Left lung (tissue), 4 donors: ENCODE measurements at regions not wholly inside any gene's neighbourhood (a gene's known extent, or its start where the extent isn't known, plus 50 kb on each side); places are given as distances from the start of the nearest gene placed in this dataset.
A peak's percentile ranks its signal among the peaks of the same experiment; 100 is the strongest.

Source experiments
- ATAC-seq: fragments of 200-7000 bp; cut with Tn5 transposase; one replicate; pipeline ENCODE4 v1.9.1; 2020; ENCODE audit warnings: moderate library complexity
- DNase-seq, 4 donors: peaks; one replicate each; pipeline ENCODE4 v3.0.0-alpha.2; 2013 to 2020
- H3K27ac ChIP-seq, 2 donors: fragments of 200-600 bp; sonication (generic) in 1 of 2; one replicate each; pipeline versions ENCODE4 v1.5.0 to v1.8.0; 2020 to 2021
- H3K27me3 ChIP-seq, 2 donors: fragments of 200-600 bp; sonication (generic) in 1 of 2; one replicate each; pipeline versions ENCODE4 v1.5.0 to v1.8.0; 2020 to 2021
- H3K36me3 ChIP-seq, 2 donors: fragments of 200-600 bp; sonication (generic) in 1 of 2; one replicate each; pipeline versions ENCODE4 v1.5.0 to v1.8.0; 2020 to 2021
- H3K4me1 ChIP-seq, 2 donors: fragments of 200-600 bp; one replicate each; pipeline ENCODE4 v1.8.0; 2021
- H3K4me3 ChIP-seq, 2 donors: fragments of 200-600 bp; sonication (generic) in 1 of 2; one replicate each; pipeline versions ENCODE4 v1.5.0 to v1.8.0; 2020 to 2021; ENCODE audit warnings: mild to moderate bottlenecking in 1 of 2
- H3K9me3 ChIP-seq, 2 donors: fragments of 200-600 bp; sonication (generic) in 1 of 2; one replicate each; pipeline versions ENCODE4 v1.5.0 to v1.8.0; 2020 to 2021
- CTCF ChIP-seq, 2 donors: fragments of 200-600 bp; sonication (generic) in 1 of 2; IDR thresholded peaks; one replicate each; pipeline versions ENCODE4 v1.5.0 to v1.8.0; 2021; ENCODE audit warnings: antibody characterized with exemption in 2 of 2
- intact Hi-C, 2 donors: fragments of 100-400 bp; cut with DNase I; formaldehyde crosslinking; loops; one replicate each; pipeline versions ENCODE4 v1.11.2 to v1.14.2; 2022
- donor health status: DM: no; HTN: yes; CAD: no.
- donor health status: DM: no; HTN: no; CAD: no.

DNA sequence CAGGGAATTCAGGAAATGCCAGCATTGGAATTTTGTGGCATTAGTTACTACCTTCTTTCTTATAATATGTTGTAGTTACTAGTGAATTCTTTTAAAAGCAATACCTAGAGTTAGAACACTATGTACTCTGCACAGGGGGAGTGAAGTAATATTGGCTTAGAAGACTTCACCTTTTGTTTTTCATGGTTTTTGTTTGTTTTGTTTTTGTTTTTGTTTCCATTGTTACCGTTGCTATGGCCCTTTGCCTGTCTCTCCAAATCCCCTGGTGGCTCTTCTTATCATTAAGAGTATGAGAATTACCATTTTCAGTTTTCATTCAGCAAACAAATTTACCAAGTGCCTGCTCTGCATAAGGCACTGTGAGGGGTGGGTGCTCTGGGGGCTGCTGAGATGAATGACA, 160.1 kb downstream of the HAUS1 start:
- Histone ChIP-seq H3K36me3 (peaks cover 0 to 42% of the 10 kb centered on the region in 2 donors), H3K4me1 (peaks cover 0 to 3% of the 10 kb centered on the region in 2 donors), H3K27me3 (no peaks in the 10 kb centered on the region), H3K27ac (no peak overlapping the region), H3K4me3 (no peak overlapping the region), H3K9me3 (no peaks in the 10 kb centered on the region)
- TF ChIP-seq CTCF (IDR thresholded peaks at IDR 0.05): no peak
- ATAC-seq (no peak), DNase-seq (peak in 1 of 4 donors; percentile 10)
- intact Hi-C loops: no loop called here

- DNase-seq (no peak), ATAC-seq (no peak)
- H3K27me3 ChIP-seq: no peaks in the 10 kb centered on the region
- no peak overlapping the region for H3K4me3 ChIP-seq
- intact Hi-C loops: no loop called here
- no peaks in the 10 kb centered on the region for H3K9me3 ChIP-seq
- H3K4me1 ChIP-seq: peaks cover 0 to 3% of the 10 kb centered on the region in 2 donors
- peaks cover 0 to 43% of the 10 kb centered on the region in 2 donors for H3K36me3 ChIP-seq
- no peak for TF ChIP-seq CTCF (IDR thresholded peaks at IDR 0.05)
- no peak overlapping the region for H3K27ac ChIP-seq
Observed at GRCh38 chr18:46265196-46266156, 161.3 kb downstream of the HAUS1 start.

DNA sequence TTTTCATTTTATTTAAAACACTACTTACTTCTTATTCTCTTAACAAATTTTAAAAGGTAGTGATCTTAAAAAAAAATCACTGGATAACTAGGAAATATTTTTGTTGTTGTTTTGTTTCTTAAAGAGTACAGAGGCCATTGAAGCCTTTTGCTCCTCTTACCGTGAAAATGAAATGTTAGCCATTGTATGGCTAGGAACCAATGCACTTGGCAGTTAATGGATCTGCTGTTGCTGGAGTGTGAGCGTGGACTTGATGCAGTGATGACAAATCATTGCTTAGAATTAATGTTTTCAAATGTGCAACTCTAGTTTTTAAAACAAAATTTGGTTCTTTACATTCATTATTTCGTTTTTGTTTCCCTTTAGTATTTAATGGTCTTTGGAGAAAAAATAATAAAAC, 162.3 kb downstream of the HAUS1 start:
- no peak overlapping the region for H3K27ac ChIP-seq
- intact Hi-C loops: no loop called here
- no peak for TF ChIP-seq CTCF (IDR thresholded peaks at IDR 0.05)
- ATAC-seq: no peak
- no peaks in the 10 kb centered on the region for H3K9me3 ChIP-seq
- H3K36me3 ChIP-seq: peaks cover 0 to 43% of the 10 kb centered on the region in 2 donors
- no peaks in the 10 kb centered on the region for H3K27me3 ChIP-seq
- peaks cover 0 to 3% of the 10 kb centered on the region in 2 donors for H3K4me1 ChIP-seq
- no peak overlapping the region for H3K4me3 ChIP-seq
- no peak for DNase-seq

DNA sequence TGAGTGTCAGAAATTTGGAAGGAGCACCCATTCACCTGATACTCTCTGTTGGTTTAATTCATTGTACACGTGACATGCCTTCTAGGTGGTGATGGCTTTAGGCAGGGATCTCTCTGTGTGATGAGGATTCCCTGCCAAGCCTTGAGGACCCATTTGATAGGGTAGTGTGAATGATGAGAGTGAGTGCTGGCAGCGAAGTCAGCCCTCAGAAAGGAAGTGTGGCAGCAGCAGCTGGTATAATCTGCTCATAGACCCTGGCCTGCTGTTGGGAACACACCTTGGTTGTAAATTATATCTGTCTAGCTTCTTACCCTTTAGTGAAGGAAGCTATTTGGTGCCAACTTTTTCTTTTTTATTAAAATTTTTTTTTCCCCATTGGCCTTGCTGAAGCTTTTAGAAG, 164.5 kb downstream of the HAUS1 start:
- no peak overlapping the region for H3K27ac ChIP-seq
- DNase-seq (no peak), ATAC-seq (no peak)
- intact Hi-C loops: no loop called here
- H3K36me3 ChIP-seq: peaks cover 0 to 33% of the 10 kb centered on the region in 2 donors
- TF ChIP-seq CTCF (IDR thresholded peaks at IDR 0.05): no peak
- H3K4me1 ChIP-seq: no peaks in the 10 kb centered on the region
- H3K4me3 ChIP-seq: no peak overlapping the region
- H3K27me3 ChIP-seq: no peaks in the 10 kb centered on the region
- H3K9me3 ChIP-seq: no peaks in the 10 kb centered on the region

DNA sequence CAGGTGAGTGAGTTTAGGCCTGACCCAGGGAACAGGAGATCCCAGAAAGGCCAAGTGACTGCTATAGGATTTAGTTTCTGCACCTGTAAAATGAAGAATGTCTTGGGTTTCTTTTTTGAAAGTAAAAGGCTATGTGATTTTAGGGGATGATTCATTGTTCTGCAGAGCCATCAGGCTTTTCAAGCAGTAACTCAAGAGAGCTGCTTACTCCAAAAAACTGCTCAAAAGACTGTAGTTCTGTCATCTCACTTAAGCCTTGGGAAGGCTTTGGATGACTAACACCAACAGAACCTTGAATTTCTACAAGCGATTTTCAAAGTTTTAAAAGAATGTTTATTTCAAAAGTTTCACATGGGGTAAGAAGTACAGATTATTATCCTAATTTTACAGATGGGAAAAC, 165.1 kb downstream of the HAUS1 start:
- no peak overlapping the region for H3K27ac ChIP-seq
- ATAC-seq: no peak

More for the DNA sequence above, 165.1 kb downstream of the HAUS1 start:
- intact Hi-C loops: no loop called here
- Histone ChIP-seq H3K27me3 (no peaks in the 10 kb centered on the region), H3K4me1 (no peaks in the 10 kb centered on the region), H3K36me3 (peaks cover 0 to 27% of the 10 kb centered on the region in 2 donors), H3K9me3 (no peaks in the 10 kb centered on the region), H3K4me3 (no peak overlapping the region)
- no peak for TF ChIP-seq CTCF (IDR thresholded peaks at IDR 0.05)
- no peak for DNase-seq
